Endothelial cell of umbilical vein (primary cell): ENCODE measurements at regions not wholly inside any gene's neighbourhood (a gene's known extent, or its start where the extent isn't known, plus 50 kb on each side); places are given as distances from the start of the nearest gene placed in this dataset.

ENCODE experiments used
- BruUV-seq: library from RNA; stranded (reverse); fragments of 400-500 nt; replicated peaks from 2 replicates; lab custom pipeline; 2021; lab: Mats Ljungman, UMichigan
- CTCF ChIA-PET: fragments of 300-600, 350-600 bp; sonication (Branson Sonifier 250); formaldehyde crosslinking; loops from one replicate; lab custom pipeline; 2021; ENCODE audit warnings: antibody characterized with exemption, inconsistent platforms; lab: Charles Lee
- POLR2A ChIA-PET: fragments of 300-600, 350-600 bp; sonication (Branson Sonifier 250); formaldehyde crosslinking; loops from one replicate; lab custom pipeline; 2021; ENCODE audit warnings: antibody characterized with exemption, inconsistent platforms; lab: Charles Lee
- DNase-seq: peaks from one replicate; pipeline ENCODE4 v3.0.0-alpha.2; 2011; ENCODE audit warnings: low read depth, low spot score
- FAIRE-seq: peaks from 2 replicates; lab custom pipeline; 2011; peaks lifted over from hg19 to GRCh38; lab: Jason Lieb, UNC
- H2AFZ ChIP-seq: 2 replicates; pipeline ENCODE4 v1.6.0; 2012; ENCODE audit warnings: low read depth, low read length, control low read depth, inconsistent platforms
- H3K27ac ChIP-seq: 2 replicates; pipeline ENCODE4 v1.5.1; 2011; ENCODE audit warnings: low read depth, mild to moderate bottlenecking, control low read depth, low read length, moderate library complexity; ENCODE audit not compliant: insufficient read depth
- H3K27me3 ChIP-seq, 2 experiments: 2 replicates each; pipeline versions ENCODE4 v1.6.0 to v1.6.1; 2011; ENCODE audit warnings: low read length in 2 of 2, mixed read lengths in 1 of 2; ENCODE audit not compliant: control insufficient read depth in 2 of 2, insufficient read depth in 2 of 2
- H3K36me3 ChIP-seq, 2 experiments: 2 replicates in 1 of 2; 3 replicates in 1 of 2; pipeline ENCODE4 v1.5.1; 2011; ENCODE audit warnings: low read length in 2 of 2, mild to moderate bottlenecking in 1 of 2, moderate library complexity in 1 of 2; ENCODE audit not compliant: control insufficient read depth in 2 of 2, insufficient read depth in 2 of 2; ENCODE audit errors: extremely low read depth in 1 of 2
- H3K4me1 ChIP-seq: 3 replicates; pipeline ENCODE4 v1.5.1; 2011; ENCODE audit warnings: mild to moderate bottlenecking, low read length; ENCODE audit not compliant: control insufficient read depth, insufficient read depth; ENCODE audit errors: extremely low read depth
- H3K4me2 ChIP-seq: 2 replicates; pipeline ENCODE4 v1.6.1; 2011; ENCODE audit warnings: low read length, control low read depth, mixed read lengths; ENCODE audit not compliant: insufficient read depth
- H3K4me3 ChIP-seq, 3 experiments: fragments of 200-600 bp in 1 of 3; sonication (generic), shearing (Covaris generic) in 1 of 3; replicated peaks in 1 of 3; 2 replicates each; pipeline ENCODE4 v1.5.1; 2011 to 2016; ENCODE audit warnings: control low read depth in 3 of 3, low read length in 3 of 3, mild to moderate bottlenecking in 2 of 3, inconsistent platforms in 1 of 3, low read depth in 1 of 3, moderate library complexity in 1 of 3; ENCODE audit not compliant: insufficient read depth in 1 of 3
- H3K79me2 ChIP-seq: 2 replicates; pipeline ENCODE4 v1.6.0; 2012; ENCODE audit warnings: low read length, inconsistent platforms; ENCODE audit not compliant: control insufficient read depth, insufficient read depth
- H3K9ac ChIP-seq: replicated peaks from 2 replicates; pipeline ENCODE3; 2011; ENCODE audit warnings: low read length, control low read depth; ENCODE audit not compliant: insufficient read depth; ENCODE audit errors: extremely low read depth
- H3K9me1 ChIP-seq: replicated peaks from 3 replicates; pipeline ENCODE4 v1.6.0; 2011; ENCODE audit warnings: mild to moderate bottlenecking, low read length; ENCODE audit not compliant: control insufficient read depth, insufficient read depth; ENCODE audit errors: extremely low read depth
- H3K9me3 ChIP-seq: replicated peaks from 2 replicates; pipeline ENCODE4 v1.5.1; 2012; ENCODE audit warnings: low read length, inconsistent platforms; ENCODE audit not compliant: control insufficient read depth, insufficient read depth
- H4K20me1 ChIP-seq: replicated peaks from 2 replicates; pipeline ENCODE3; 2011; ENCODE audit warnings: mild to moderate bottlenecking, low read length; ENCODE audit not compliant: control insufficient read depth, insufficient read depth; ENCODE audit errors: extremely low read depth
- EZH2 ChIP-seq: IDR thresholded peaks from 2 replicates; pipeline ENCODE4 v1.6.1; 2012; ENCODE audit warnings: borderline replicate concordance, low read depth, mild to moderate bottlenecking, moderate library complexity, low read length, inconsistent platforms; ENCODE audit not compliant: severe bottlenecking
- FOS ChIP-seq: IDR thresholded peaks from 2 replicates; pipeline ENCODE4 v1.6.1; 2011; ENCODE audit warnings: mild to moderate bottlenecking, low read length, moderate library complexity, borderline replicate concordance; ENCODE audit not compliant: insufficient read depth
- GATA2 ChIP-seq: IDR thresholded peaks from 2 replicates; pipeline ENCODE4 v1.7.0; 2011; ENCODE audit warnings: low read depth, mild to moderate bottlenecking, moderate library complexity, mixed read lengths, low read length; ENCODE audit not compliant: insufficient read length, insufficient read depth
- JUN ChIP-seq: IDR thresholded peaks from 2 replicates; pipeline ENCODE4 v1.6.1; 2011; ENCODE audit warnings: borderline replicate concordance, low read depth; ENCODE audit not compliant: insufficient read length, insufficient read depth
- MYC ChIP-seq: IDR thresholded peaks from one replicate; pipeline ENCODE4 v1.6.1; 2011; ENCODE audit warnings: mild to moderate bottlenecking, low read depth, low read length
- POLR2A ChIP-seq: IDR thresholded peaks from 2 replicates; pipeline ENCODE4 v1.6.1; 2012; ENCODE audit warnings: low read depth, mild to moderate bottlenecking, control low read depth, low read length
- POLR2AphosphoS5 ChIP-seq: IDR thresholded peaks from 2 replicates; pipeline ENCODE4 v1.6.1; 2012; ENCODE audit warnings: low read depth, mild to moderate bottlenecking, control low read depth, low read length, moderate library complexity; ENCODE audit not compliant: insufficient read depth
- dilution Hi-C: fragments of 300-500 bp; cut with MboI; formaldehyde crosslinking; loops from one replicate; pipeline ENCODE4 v1.15.0; 2019; ENCODE audit warnings: low sequenced_read_pairs; ENCODE audit not compliant: extremely low pct_ligation_motif_present
- intact Hi-C: fragments of 100-400 bp; cut with micrococcal nuclease; formaldehyde crosslinking; loops from one replicate; pipeline ENCODE4 v1.10.0; 2022
- TF ChIP-seq, protein P1 (sequence below): IDR thresholded peaks from 2 replicates; pipeline ENCODE4 v1.6.1; 2011; ENCODE audit not compliant: insufficient read depth, insufficient read length
- TF ChIP-seq, protein P2 (sequence below), 2 donors: IDR thresholded peaks; 1 replicate in 1 of 2; 2 replicates in 1 of 2; pipeline ENCODE4 v1.5.1; 2011; ENCODE audit warnings: low read length in 2 of 2, mild to moderate bottlenecking in 2 of 2, moderate library complexity in 2 of 2, control low read depth in 1 of 2, inconsistent platforms in 1 of 2, low read depth in 1 of 2; ENCODE audit not compliant: insufficient read depth in 1 of 2; ENCODE audit errors: extremely low read depth in 1 of 2

DNA sequence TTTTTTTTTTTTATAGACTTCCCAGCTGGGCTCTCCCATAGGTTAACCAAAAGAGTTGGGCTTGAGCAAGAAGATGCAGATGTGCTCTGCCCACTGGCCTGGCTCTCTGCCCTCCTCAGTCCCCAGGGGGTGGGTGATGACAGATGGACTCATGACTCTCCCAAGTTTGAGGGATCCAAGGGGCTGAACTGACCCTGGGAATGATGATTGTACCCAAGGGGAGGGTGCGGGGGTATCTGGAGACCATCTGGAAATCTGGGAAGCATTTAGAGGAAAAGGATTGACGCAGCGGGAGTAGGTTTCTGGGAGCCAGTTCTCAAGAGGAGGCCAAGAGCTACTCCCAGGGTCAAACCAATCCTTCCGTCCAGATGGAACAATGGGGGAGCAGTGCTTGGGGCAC is 330.8 kb downstream of the CYP26B1 start:
- Histone ChIP-seq H4K20me1 (no peaks in the 10 kb centered on the region), H3K4me1 (no peaks in the 10 kb centered on the region), H3K9me1 (no peaks in the 10 kb centered on the region), H3K79me2 (no peaks in the 10 kb centered on the region), H3K27me3 (peaks cover 7 to 21% of the 10 kb centered on the region in 2 experiments), H2AFZ (no peak overlapping the region), H3K9ac (no peak overlapping the region), H3K36me3 (no peaks in the 10 kb centered on the region), H3K27ac (no peak overlapping the region), H3K4me2 (no peak overlapping the region), H3K4me3 (no peak overlapping the region), H3K9me3 (no peaks in the 10 kb centered on the region)
- DNase-seq (no peak), FAIRE-seq (no peak)
- intact Hi-C loops (no loop called here), dilution Hi-C loops (no loop called here)
- no TSS peak for BruUV-seq
- TF ChIP-seq, protein P1, sequence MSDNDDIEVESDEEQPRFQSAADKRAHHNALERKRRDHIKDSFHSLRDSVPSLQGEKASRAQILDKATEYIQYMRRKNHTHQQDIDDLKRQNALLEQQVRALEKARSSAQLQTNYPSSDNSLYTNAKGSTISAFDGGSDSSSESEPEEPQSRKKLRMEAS: no peak
- TF ChIP-seq, protein P2, sequence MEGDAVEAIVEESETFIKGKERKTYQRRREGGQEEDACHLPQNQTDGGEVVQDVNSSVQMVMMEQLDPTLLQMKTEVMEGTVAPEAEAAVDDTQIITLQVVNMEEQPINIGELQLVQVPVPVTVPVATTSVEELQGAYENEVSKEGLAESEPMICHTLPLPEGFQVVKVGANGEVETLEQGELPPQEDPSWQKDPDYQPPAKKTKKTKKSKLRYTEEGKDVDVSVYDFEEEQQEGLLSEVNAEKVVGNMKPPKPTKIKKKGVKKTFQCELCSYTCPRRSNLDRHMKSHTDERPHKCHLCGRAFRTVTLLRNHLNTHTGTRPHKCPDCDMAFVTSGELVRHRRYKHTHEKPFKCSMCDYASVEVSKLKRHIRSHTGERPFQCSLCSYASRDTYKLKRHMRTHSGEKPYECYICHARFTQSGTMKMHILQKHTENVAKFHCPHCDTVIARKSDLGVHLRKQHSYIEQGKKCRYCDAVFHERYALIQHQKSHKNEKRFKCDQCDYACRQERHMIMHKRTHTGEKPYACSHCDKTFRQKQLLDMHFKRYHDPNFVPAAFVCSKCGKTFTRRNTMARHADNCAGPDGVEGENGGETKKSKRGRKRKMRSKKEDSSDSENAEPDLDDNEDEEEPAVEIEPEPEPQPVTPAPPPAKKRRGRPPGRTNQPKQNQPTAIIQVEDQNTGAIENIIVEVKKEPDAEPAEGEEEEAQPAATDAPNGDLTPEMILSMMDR (IDR thresholded peaks at IDR 0.05; ENCODE audit: extremely low read depth in 1 of 2, insufficient read depth in 1 of 2, low read depth in 1 of 2, low read length in 2 of 2): no peak
- TF ChIP-seq POLR2AphosphoS5: no peak
- no peak for TF ChIP-seq POLR2A
- no peak for TF ChIP-seq FOS
- no peak for TF ChIP-seq GATA2
- no peak for TF ChIP-seq JUN
- TF ChIP-seq EZH2: no peak
- TF ChIP-seq MYC: no peak
- POLR2A ChIA-PET: no interaction called here
- CTCF ChIA-PET: interaction anchor here (0.9 kb wide), 1 partner anchor 9 kb away, joined by 3 read pairs; no protein-coding TSS in a partner anchor
